ENCODE measurements at regions not wholly inside any gene's neighbourhood (a gene's known extent, or its start where the extent isn't known, plus 50 kb on each side); places are given as distances from the start of the nearest gene placed in this dataset.

GRCh38 chr7:15967121-15967520 lies 280.6 kb upstream of the MEOX2 start:
- TF ChIP-seq, protein P1, sequence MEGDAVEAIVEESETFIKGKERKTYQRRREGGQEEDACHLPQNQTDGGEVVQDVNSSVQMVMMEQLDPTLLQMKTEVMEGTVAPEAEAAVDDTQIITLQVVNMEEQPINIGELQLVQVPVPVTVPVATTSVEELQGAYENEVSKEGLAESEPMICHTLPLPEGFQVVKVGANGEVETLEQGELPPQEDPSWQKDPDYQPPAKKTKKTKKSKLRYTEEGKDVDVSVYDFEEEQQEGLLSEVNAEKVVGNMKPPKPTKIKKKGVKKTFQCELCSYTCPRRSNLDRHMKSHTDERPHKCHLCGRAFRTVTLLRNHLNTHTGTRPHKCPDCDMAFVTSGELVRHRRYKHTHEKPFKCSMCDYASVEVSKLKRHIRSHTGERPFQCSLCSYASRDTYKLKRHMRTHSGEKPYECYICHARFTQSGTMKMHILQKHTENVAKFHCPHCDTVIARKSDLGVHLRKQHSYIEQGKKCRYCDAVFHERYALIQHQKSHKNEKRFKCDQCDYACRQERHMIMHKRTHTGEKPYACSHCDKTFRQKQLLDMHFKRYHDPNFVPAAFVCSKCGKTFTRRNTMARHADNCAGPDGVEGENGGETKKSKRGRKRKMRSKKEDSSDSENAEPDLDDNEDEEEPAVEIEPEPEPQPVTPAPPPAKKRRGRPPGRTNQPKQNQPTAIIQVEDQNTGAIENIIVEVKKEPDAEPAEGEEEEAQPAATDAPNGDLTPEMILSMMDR (conservative IDR thresholded peaks at IDR 0.05; ENCODE audit: low read depth in 2 of 2), result no peak
- TF ChIP-seq POLR2AphosphoS5 (IDR thresholded peaks at IDR 0.05; ENCODE audit: low read depth) (no peak), EZH2 (IDR thresholded peaks at IDR 0.05; ENCODE audit: low read depth, unreplicated experiment) (no peak), ZNF462 (CRISPR knock-in tag; IDR thresholded peaks at IDR 0.05) (no peak)

Data from GM23338 (cell line).